ENCODE measurements at regions not wholly inside any gene's neighbourhood (a gene's known extent, or its start where the extent isn't known, plus 50 kb on each side); places are given as distances from the start of the nearest gene placed in this dataset.
"Not testable (repeated sequence)": the region's sequence is repeated elsewhere in the genome, so short reads cannot be mapped to it uniquely, and the experiment has no call there.

DNA sequence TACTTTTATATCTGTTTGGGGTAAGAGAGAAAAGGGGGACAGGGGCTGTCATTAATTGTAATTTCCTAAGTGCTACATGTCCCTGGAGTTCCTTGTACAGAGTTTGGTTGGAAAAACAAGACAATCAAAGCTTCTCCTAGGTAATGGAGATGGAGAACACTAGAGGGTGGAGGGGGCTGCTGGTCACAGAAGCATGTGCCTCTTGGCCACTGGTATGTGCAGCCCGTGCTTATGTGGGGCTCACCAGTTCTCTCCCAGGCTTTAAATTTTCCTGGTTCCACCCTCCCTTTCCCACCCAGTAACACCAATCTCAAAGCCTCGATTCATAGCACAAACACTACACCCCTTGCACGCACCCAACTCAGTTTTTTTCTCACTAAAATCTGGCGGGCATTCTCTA, 165.6 kb downstream of the SAMD5 start:
- DNase-seq = no peak

DNA sequence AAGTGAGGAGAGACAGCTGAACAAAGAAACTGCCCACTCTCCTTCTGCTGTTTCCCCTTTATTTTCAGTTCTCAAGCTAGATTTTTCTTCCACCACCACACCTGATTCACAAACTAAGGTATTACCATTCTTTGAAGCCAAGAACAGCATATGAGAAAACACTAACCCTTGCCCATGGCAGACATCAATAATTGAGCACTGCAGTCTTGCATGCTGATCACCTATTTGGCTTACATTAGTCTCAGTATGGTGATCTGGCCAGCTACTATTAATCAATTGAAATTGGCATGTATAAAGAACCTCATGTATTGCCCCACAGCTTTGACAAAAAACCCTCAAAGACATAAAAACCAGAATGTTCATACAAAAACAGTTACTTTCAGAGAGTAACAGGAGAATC, 166.3 kb downstream of the SAMD5 start:
- DNase-seq = no peak

DNA sequence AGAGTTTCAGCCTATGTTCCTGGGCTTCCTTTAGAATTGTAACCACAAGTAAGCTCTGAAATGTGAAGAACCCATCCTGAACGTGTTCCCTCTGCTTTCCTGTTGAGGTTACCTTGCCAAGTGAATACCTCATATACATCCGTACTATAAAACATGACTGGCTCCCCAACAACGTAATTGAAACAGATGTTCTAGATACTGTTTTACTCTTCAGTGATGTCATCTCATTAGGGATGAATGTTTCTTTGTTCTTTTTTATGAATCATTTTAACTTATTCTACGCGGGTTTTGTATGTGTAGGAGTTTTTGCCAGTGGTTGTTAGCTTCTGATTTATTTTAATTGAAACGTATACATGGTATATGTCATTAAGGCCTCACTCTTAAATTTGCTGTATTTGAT, 166.8 kb downstream of the SAMD5 start:
- DNase-seq = no peak

GRCh38 chr6:147676495-147677199, 168.2 kb downstream of the SAMD5 start:
- DNase-seq = no peak

- DNase-seq = no peak
Measured at GRCh38 chr6:147677647-147678046, 169.2 kb downstream of the SAMD5 start.

DNA sequence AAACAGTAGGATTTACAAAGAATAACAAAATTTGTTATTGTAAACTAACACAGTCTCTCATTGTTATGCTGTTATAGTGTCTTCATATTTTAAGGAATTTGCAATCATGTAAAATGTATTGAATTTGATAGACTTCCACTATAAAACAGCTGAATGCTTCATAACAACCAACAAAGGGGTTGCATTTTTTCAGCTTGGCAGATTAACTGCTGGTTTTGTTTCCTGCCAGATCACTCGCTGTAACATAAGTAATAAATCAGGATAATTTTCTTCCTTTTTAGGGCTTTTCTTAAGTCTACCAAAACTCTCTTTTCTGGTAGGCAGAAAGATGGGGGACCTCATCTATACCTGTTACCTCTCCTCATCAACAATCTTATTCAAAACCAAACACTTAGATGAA, 169.8 kb downstream of the SAMD5 start:
- DNase-seq = no peak

GRCh38 chr6:147684906-147685305, 176.4 kb downstream of the SAMD5 start:
- no peak for DNase-seq

- no peak for DNase-seq
Measured at GRCh38 chr6:147689398-147689797, 180.9 kb downstream of the SAMD5 start.

DNA sequence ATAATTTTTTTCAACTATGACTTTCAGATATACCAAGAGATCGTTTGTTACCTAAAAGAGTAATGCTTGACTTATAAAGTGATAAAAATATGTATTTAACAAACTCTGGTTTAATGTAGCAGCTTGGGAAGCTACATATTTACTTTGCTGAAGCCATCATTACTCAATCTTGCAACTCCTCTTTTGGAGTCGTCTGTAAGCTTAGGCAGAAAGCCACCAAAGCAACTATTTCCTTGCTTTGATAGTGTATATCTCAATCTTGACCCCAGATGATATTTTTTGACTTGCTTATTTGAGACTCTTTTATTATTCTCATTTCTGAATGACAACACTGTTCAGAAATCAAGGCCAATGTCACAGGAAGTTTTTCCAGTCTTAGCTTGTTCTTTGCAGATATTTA, 183.0 kb downstream of the SAMD5 start:
- no peak for DNase-seq

- DNase-seq = no peak
Measured at GRCh38 chr6:147693181-147693580, 184.7 kb downstream of the SAMD5 start.

DNA sequence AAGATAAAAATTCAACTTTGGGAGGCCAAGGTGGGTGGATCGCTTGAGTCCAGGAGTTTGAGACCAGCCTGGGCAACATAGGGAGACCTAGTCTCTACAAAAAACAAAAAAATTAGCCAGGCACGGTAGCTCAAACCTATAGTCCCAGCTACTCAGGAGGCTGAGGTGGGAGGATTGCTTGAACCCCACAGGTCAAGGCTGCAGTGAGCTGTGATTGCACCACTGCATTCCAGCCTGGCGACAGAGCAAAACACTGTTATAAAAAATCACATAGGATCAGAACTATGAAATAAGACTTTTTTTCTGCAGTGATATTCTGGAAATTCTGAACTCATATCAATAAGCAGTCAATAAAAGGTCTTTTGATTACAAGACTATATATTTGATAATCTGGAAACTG, 186.1 kb downstream of the SAMD5 start:
- DNase-seq = not testable (repeated sequence)

DNA sequence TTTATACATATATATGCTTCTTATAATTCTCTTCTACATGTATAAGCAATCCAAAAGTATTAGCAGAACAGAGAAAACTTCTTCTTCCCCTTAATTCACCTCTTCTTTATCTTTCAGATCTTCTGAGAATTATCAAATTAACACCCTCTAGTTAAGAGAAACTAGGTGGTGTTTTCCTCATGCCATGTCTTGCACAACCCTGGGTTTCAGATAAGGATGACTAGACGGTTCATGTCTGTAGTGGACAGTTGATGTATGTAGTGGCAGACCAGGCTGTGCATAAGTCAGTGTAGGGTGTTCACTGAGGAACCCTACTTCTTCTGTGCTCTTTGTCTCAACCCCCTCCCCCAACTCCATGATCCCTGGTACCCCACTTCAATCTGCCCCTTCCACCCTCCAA, 187.3 kb downstream of the SAMD5 start:
- no peak for DNase-seq

DNA sequence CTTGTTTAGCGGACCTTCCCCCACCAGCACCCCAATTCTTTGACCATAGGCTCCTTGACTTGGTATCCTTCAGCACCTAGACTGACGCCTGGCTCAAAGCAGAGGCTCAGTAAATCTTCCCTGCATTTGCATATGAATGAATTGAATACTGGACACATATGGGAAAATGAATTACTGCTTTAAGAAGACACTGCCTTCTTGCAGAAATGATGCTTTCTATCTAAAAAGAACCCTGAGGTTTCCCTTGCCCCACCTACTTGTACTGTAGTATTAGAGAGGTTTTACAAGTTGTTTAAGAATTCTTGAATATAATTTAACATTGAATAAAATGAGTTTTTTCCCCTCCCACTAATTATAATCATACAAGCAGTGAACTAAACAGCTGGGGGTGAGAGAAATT, 190.7 kb downstream of the SAMD5 start:
- no peak for DNase-seq

GRCh38 chr6:147699637-147700036, 191.1 kb downstream of the SAMD5 start:
- no peak for DNase-seq

DNA sequence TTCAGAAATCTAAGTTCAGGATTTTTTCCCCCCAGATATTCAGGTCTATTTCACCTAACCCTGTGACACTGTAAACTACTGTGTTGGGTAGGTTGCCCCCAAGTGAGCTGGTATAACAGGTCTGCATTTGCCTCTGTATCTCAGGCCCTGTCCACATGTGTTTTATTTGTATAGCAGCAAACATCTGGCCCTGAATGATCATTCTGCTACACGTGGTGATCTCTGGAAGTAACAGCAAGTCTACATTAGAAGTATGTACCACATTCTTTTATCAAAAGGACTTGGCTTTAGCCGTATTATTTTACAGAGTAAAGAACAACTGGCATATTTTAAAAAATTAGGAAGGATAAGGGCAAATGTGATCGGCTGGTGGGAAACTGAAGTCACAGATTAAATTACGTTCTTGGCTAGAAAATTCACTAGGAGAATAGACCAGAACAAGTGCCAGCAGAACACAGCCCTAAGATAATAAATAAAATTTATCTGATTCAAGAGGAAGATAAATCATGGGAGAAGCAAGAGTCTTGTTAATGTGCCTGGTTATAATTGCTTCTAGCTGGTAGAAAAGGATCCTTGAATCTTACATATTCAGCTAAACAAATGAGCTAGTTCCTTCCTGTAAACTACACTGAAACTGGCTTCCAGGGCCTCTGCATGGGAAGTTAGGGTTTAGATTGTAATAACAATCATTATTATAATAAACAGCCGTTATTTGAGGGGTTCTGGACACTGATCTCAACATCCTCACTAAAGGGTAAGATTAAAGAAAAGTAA, 192.1 kb downstream of the SAMD5 start:
- DNase-seq = no peak

DNA sequence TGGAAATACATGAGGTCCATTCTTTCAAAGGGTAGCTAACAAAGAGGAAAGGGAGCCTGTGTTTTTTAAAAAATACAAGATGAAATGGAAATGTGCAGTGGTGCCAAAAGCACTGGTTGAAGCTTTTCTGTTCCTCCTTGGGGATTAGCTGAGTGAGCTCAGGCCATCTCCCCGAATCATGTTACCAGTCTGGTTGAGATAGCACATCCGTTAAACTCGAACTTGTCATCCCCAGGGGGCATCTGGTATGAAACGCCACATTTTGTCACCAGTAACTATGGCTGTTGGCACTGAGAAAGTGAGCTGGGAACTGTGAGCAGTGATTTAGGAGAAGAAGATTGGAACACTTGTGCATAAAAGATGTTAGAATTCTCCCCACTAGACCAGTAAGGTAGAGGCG, 196.2 kb downstream of the SAMD5 start:
- no peak for DNase-seq

DNA sequence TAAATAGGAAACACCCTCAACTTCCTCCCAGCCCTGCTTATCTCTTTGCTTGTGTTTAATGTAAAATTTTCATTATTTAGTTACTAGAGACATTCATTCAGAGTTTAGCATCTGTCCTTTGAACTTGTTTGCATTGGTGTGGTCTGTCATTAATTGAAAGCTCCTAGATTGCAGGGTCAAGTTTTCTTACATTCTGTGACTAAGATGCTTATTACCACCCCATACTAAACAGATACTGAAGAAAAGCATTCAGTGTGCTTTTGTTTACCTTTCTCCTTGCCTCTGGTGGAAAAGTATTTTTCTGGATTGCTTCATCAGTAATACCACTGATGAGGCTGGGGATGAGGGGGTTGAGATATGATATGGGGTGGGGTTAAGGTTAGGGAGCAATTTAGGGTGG, 199.0 kb downstream of the SAMD5 start:
- DNase-seq = no peak

- DNase-seq = no peak
Measured at GRCh38 chr6:147708170-147708569, 199.7 kb downstream of the SAMD5 start.

DNA sequence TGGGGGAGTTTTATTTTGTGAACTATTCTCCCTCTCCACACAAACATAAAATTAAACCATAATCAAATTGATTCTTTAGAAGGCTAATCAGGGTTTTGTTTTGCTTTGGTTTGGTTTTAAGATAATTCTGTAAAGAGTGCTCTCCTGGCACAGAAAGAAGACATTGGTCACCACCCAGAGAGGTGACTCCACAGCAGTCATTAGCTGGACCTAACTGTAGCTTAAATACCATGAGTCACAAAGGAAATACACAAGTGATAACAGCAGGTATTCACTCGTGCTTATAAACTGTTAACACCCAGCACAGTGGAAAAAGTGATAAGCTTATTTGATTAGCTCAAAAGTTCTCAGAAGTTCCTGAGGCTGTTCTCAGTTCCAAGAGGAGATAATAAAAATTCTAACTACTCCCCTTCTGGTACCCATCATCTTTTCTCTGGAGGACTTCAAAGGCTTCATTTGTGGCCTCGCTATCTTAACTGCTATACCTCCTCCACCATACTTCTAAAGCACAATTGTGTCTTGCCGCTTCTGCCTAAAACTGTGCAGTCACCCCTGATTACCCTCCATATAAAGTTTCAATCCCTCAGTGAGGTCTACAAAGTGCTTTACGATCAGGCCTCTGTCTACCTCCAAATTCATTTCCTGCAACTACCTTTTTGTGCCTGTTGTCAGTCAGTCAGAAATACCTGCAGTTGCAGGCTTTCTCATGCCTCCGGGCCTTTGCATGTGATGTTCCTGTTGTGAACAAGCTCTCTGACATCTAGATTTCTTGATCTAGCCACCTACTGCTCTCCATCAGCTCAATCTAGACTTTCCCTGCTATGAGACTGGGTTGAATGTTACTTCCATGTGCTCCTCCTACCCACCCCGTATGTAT, 201.1 kb downstream of the SAMD5 start:
- no peak for DNase-seq

- no peak for DNase-seq
Measured at GRCh38 chr6:147710890-147711289, 202.4 kb downstream of the SAMD5 start.

DNA sequence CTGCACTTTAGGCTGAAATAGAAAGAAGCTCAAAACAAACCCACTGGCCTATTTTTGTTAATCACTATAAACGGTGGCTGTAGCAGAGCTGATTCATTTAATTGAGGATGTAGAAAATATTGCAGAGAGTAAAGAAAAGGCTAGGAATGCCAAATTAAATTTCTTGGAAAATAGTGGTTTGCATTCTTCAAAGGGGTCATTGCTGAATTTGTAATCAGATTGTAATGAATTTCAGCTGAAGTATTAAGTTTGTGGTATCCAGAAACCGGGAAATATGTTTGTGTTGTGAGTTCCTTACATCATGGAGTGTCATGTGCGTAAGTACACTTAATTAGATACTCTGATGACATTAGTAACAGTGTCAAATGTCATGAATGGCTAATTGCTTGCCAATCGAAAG, 203.0 kb downstream of the SAMD5 start:
- no peak for DNase-seq

GRCh38 chr6:147712841-147713240, 204.4 kb downstream of the SAMD5 start:
- DNase-seq = no peak

DNA sequence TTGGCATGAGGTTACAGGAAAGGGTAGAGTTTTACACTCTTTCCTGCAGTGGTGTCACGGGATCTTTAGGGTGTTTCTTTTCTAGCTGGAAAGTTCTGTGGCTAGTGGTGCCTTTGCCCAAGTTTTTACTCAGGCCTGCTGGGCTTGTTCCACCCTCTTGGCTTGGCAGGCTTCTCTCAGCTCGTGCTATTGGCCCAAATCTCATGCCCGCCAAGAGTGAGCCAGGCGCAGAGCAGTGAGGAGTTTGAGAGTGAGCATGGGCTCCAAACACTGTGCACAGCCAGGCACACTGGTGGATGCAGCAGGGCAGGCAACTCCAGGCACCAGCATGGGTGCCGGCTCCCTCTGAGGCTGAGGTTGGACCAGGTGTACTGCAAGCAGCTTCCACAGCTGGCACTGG, 206.5 kb downstream of the SAMD5 start:
- no peak for DNase-seq

DNA sequence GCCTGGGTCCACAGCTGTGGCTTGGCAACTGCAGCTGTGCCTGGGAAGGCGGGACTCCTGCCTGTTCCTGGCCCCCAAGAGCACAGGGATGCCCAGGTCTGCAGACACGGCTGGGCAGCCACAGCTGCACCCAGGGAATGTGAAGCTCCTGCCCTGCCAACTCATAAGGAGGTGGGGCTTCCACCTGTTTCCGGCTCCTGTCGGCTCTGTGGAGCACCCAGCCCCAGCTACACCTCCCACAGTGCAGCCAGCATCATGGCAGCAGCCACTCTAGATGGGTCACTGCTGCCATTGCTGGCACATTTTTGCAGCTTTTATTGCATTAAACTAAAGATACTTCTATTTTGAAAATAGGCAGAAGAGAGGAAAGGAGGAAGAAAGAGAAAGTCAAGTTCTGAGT, 207.9 kb downstream of the SAMD5 start:
- DNase-seq = no peak
